IPS DF 4.7 (cell line): ENCODE measurements at regions not wholly inside any gene's neighbourhood (a gene's known extent, or its start where the extent isn't known, plus 50 kb on each side); places are given as distances from the start of the nearest gene placed in this dataset.

ENCODE experiments used
- DNase-seq: peaks from one replicate; pipeline ENCODE4 v3.0.0-alpha.2; 2013; ENCODE audit warnings: low spot score; ENCODE audit errors: extremely low read depth

GRCh38 chr18:57991552-57991951 is 52.5 kb upstream of the NEDD4L start:
- no peak for DNase-seq

DNA sequence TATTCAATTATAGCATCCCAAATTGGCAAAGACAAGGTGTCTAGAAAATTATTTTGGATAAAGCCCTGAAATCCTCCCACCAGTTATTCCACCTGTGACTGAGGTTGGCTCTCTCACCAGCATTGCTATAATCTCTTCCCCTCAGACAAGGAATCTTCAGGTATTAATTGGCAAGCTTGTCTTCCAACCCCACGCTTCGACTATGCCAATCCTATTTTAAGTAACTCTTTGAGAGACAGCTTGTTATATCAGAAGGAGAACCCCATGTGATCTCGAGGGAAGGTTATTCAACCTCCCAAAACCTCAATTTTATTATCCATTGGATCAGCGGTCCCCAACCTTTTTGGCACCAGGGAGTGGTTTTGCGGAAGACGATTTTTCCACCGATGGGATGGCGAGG is 54.5 kb upstream of the NEDD4L start:
- DNase-seq: no peak

GRCh38 chr18:57984490-57985115 is 59.4 kb upstream of the NEDD4L start:
- no peak for DNase-seq

GRCh38 chr18:57983965-57984364 is 60.1 kb upstream of the NEDD4L start:
- DNase-seq: no peak

DNA sequence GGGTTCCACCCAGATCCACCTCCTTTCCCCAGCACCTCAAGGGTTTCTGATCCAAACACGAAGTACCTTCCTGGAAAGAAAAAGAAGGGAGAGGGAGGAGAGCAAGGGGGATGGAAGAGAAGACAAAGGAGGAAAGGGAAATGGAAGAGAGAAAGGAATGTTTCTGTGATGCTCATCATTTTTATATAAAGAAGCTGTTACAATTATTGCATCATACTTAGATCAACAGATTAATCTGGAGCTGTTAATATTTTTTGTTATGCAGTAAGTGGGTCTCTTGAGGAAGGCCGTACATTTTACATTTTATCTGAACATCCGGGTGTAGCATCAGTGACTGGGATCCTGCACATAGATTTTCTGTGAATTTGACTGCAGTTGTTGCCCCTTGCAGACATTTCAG is 60.6 kb upstream of the NEDD4L start:
- no peak for DNase-seq

DNA sequence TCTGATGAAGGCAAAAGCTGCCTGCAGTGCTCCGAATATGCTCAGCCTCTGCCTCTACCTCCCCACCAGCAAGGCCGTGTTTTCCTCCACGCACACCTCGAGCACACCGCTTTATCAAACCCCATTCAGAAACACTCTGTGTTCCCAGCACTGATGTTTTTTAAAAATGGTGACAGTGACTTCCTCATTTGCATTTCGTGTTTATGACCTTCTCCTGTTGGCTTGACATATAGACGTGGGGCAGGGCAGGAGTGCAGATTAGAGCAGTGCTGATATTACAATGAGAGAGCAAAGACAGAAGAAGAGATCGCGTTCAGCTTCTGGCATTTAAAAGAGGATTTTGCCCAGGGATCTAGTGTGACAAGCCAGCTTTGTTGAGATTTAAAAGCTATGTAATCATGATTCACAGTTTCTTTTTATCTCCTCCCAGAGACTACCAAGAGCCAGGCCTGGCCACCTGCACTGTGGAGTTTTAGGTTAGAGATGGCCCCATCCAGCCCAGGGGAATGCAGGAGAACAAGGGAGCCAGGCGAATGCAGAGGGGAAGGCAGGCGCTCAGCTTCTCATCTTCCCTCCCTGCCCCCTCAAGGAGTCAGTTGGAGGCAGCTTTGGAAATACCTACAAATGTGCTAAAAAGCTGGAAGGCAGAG is 61.5 kb upstream of the NEDD4L start:
- no peak for DNase-seq

- no peak for DNase-seq
Measured at GRCh38 chr18:57981308-57982028, 62.6 kb upstream of the NEDD4L start.

DNA sequence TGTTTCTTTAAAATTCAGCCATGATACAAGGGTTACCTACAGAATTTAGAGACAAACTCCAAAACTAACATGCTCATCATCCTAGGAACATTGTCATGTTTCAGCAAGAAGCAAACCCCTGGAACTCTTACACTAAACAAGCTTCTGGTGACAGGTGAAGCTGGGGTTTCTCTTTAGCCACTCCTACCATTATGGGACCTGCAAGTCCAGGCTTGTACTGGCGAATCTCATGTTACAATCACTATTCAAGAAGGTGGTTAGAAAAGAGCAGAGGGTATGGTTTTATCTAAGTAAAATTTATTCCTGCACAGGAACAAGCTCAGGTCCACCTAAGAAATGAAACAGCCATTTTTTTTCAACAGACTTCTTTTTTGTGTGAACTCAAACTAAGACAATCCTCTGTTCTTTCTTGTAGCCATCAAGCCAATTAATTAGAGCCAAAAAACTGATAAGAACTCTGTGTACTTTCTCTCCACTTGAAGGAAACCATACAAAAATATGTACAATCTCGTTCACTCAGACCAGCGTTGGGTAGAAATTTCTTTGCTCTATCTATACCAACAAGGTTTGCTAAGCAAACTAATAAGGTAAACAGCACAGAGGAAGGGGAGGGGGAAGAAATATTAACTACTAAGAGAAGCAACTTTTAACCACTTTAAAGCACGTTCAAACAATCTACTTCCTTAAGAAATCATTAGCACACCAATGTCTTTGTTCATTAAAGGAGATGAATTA is 63.3 kb upstream of the NEDD4L start:
- no peak for DNase-seq

DNA sequence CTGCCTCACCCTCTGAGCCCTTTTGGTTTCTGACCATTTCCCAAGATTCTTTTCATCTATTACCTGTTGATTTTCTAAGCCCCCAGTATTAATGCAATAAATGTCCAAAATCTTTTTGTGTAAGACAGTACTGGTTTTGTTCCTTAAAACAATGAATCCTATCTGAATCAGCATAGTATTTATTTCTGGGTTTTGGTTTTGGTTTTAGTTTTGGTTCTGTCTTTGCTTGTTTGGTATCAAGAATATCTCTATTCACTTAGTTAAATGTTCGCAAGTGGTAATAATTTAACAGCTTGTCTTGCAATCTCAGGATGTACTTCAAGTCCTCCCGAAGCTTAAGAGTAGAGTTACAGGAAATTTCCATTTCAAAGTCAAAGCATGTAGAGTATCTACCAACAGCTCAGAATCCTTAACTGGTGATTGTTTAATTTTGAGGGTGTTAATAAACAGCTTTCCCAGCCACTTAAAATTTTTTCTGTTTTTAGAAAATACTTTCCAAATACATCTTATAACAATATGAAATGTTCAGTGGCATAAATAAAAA is 67.7 kb upstream of the NEDD4L start:
- no peak for DNase-seq

GRCh38 chr18:57975805-57976204 is 68.2 kb upstream of the NEDD4L start:
- no peak for DNase-seq

DNA sequence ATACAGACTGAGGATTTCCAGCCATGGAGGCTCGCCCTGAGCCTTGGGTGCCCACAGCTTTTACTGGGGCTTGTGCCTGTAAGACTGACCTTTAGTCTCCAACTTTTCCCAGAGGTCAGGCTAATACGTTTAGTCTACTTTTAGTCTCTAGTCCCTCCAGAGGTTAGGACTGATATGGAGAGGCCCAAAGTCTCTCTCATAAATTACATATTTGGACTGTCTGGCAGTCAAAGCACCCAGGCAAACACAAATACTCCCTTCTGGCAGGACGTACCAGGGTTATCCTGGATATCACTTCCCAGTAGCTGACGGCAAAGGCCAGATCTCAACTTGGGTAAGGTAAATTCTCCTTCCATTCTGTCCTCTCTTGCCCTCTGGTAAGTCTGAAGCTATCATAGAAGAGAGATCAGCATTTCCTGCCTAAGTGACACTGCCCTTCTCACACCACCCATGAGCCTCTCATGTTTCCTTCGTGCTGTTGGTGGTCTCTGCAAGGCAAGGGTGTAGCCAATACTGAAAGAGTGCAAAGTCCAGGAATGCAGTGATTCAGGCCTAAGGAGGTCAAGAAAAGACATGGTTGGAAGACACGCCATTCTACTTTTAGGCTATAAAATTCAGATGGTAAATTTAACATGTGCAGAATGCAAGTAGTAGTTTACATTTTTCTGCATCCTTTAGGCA is 69.3 kb upstream of the NEDD4L start:
- DNase-seq: no peak

DNA sequence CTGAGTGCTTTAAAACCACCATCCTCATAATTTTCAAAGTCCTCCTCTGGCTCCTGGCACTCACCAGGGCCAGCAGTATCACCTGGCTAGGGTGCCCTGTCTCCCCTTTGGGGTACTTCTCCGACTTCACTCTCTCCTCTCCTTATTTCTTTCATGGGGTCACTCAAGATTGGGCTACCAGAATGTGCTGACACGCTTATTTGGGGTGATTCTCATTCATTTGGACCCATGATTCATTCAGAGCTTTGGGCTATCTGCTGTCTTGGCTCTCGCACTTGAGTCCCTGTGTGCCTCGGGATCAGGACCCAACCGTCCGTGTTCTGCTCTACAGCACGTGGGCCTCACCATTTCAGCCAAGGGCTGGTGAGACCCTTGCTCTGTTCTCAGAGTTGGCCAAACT is 70.1 kb upstream of the NEDD4L start:
- no peak for DNase-seq

- peak; percentile 56 for DNase-seq
Measured at GRCh38 chr18:57970356-57971095, 73.5 kb upstream of the NEDD4L start.

GRCh38 chr18:57969824-57970223 is 74.2 kb upstream of the NEDD4L start:
- DNase-seq: no peak

DNA sequence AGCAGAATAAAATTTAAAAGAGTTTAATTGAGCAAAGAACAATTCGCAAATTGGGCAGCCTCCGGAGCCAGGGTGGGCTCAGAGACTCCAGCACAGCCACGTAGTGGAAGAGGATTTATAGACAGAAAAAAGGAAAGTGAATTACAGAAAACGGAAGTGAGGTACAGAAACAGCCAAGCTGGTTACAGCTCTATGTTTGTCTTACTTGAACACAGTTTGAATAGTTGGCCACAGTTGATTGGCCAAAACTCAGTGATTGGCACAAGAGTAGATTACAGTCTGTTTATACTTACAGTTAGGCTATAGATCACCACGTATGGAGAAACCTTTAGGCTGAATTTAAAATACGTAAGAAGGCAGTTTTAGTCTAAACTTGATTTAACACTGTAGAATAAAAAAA is 78.8 kb upstream of the NEDD4L start:
- no peak for DNase-seq

DNA sequence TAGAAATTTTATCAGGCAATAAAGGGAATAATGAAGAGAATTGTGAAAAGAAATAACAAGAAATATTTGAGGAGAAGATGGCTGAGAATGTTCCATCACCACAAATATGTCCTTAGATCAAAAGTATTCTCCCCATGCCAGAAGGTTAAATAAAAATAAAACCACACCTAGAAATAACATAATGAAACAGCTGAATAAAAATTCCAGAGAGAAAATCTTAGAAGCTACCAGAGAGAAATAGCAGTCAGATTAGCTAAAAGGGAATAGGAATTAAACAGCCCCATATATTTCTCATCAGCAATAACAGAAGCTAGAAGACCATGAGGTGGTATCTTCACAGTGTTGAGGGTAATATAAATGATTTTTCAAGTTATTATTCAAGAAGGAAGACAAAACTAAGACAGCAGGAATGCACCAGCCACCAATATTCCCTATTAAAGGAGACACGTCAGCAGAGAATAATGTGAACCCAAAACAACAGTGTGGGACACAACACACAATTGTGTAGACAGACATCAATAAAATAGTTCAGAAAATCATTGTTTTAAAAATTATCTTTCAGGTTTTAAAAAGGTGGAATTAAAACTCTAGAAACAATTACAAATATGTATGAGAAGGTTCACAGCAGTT is 82.0 kb upstream of the NEDD4L start:
- no peak for DNase-seq

GRCh38 chr18:57961411-57961810 is 82.6 kb upstream of the NEDD4L start:
- no peak for DNase-seq

DNA sequence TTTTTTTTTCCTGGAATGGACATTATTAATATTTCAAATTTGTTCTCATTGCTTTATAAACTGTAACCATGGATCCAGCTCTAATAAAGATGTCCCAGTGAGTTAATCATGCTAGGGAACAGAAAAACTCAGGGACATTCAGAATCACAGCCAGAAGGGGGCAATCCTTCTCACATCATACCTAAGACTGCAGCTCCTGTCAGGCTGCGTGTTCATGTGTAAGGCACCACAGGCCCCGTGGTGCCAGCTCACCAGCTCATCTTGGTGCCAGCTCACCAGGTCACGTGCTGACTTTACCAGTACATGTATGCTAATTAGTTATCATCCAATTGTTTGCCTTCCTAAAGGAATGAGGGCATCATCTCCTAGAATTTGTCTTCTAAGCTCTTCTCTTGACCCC is 84.7 kb upstream of the NEDD4L start:
- no peak for DNase-seq

- no peak for DNase-seq
Measured at GRCh38 chr18:57957210-57957609, 86.8 kb upstream of the NEDD4L start.

GRCh38 chr18:57956491-57956890 is 87.5 kb upstream of the NEDD4L start:
- DNase-seq: no peak
